HG02943 (cell line): ENCODE measurements at regions not wholly inside any gene's neighbourhood (a gene's known extent, or its start where the extent isn't known, plus 50 kb on each side); places are given as distances from the start of the nearest gene placed in this dataset.
"Not testable (repeated sequence)": the region's sequence is repeated elsewhere in the genome, so short reads cannot be mapped to it uniquely, and the experiment has no call there.

ENCODE experiments used
- ATAC-seq: cut with Tn5 transposase; IDR thresholded peaks from one replicate; pipeline ENCODE4 v1.9.1; 2021; ENCODE audit warnings: mild to moderate bottlenecking, low read depth, moderate library complexity; ENCODE audit not compliant: unreplicated experiment

- ATAC-seq: not testable (repeated sequence)
Measured at GRCh38 chrX:108896349-108896748, 160.0 kb upstream of the IRS4 start.

- ATAC-seq: no peak
Measured at GRCh38 chrX:108892501-108892900, 156.1 kb upstream of the IRS4 start.

GRCh38 chrX:108875548-108875947 lies 139.2 kb upstream of the IRS4 start:
- ATAC-seq: no peak

GRCh38 chrX:108843039-108843438 lies 106.7 kb upstream of the IRS4 start:
- not testable (repeated sequence) for ATAC-seq

GRCh38 chrX:108833993-108834392 lies 97.6 kb upstream of the IRS4 start:
- no peak for ATAC-seq

GRCh38 chrX:108811891-108812290 lies 75.5 kb upstream of the IRS4 start:
- no peak for ATAC-seq

- no peak for ATAC-seq
Measured at GRCh38 chrX:108795240-108795639, 58.9 kb upstream of the IRS4 start.
